Peyer's patch (tissue), 4 donors: ENCODE measurements at regions not wholly inside any gene's neighbourhood (a gene's known extent, or its start where the extent isn't known, plus 50 kb on each side); places are given as distances from the start of the nearest gene placed in this dataset.

Experiments
- DNase-seq, 3 donors: peaks; one replicate each; pipeline ENCODE4 v3.0.0-alpha.2; 2017 to 2019
- H3K27ac ChIP-seq, 4 donors: fragments of 200-600 bp; sonication (generic); one replicate each; pipeline ENCODE4 v1.5.1; 2016 to 2019
- H3K27me3 ChIP-seq, 2 donors: fragments of 200-600 bp; sonication (generic); one replicate each; pipeline ENCODE4 v1.5.1; 2019
- H3K36me3 ChIP-seq, 3 donors: fragments of 200-600 bp; sonication (generic); one replicate each; pipeline ENCODE4 v1.5.1; 2016 to 2019
- H3K4me1 ChIP-seq, 4 donors: fragments of 200-600 bp; sonication (generic); one replicate each; pipeline ENCODE4 v1.5.1; 2016 to 2019
- H3K4me3 ChIP-seq, 4 donors: fragments of 200-600 bp; sonication (generic); 1 replicate in 3 of 4; 2 replicates in 1 of 4; pipeline ENCODE4 v1.5.1; 2016 to 2019; ENCODE audit warnings: mild to moderate bottlenecking in 1 of 4
- H3K9me3 ChIP-seq, 4 donors: fragments of 200-600 bp; sonication (generic); one replicate each; pipeline ENCODE4 v1.5.1; 2016 to 2019; ENCODE audit warnings: mild to moderate bottlenecking in 1 of 4
- CTCF ChIP-seq, 6 experiments: fragments of 450-650 bp in 4 of 6; fragments of 200-600 bp in 2 of 6; sonication (generic) in 1 of 6; IDR thresholded peaks; one replicate each; pipeline ENCODE4 v1.5.1; 2017 to 2019; ENCODE audit warnings: antibody characterized with exemption in 6 of 6, mild to moderate bottlenecking in 3 of 6, moderate library complexity in 1 of 6
- POLR2A ChIP-seq, 2 donors: fragments of 450-650 bp; IDR thresholded peaks; one replicate each; pipeline ENCODE4 v1.5.1; 2017; ENCODE audit warnings: antibody characterized with exemption in 2 of 2, mild to moderate bottlenecking in 2 of 2, moderate library complexity in 2 of 2

GRCh38 chr15:66876421-66876730, 174.3 kb downstream of the SMAD6 start:
- Histone ChIP-seq H3K36me3 (no peaks in the 10 kb centered on the region), H3K27ac (no peak overlapping the region), H3K9me3 (no peaks in the 10 kb centered on the region), H3K27me3 (no peaks in the 10 kb centered on the region), H3K4me1 (no peaks in the 10 kb centered on the region), H3K4me3 (no peak overlapping the region)
- DNase-seq: no peak
- TF ChIP-seq POLR2A (IDR thresholded peaks at IDR 0.05): no peak
- TF ChIP-seq CTCF (IDR thresholded peaks at IDR 0.05): no peak

- no peak overlapping the region for H3K27ac ChIP-seq
Measured at GRCh38 chr15:66876731-66877476, 174.9 kb downstream of the SMAD6 start.

GRCh38 chr15:66877477-66878271, 175.6 kb downstream of the SMAD6 start:
- Histone ChIP-seq H3K4me1 (no peaks in the 10 kb centered on the region), H3K4me3 (no peak overlapping the region), H3K27me3 (no peaks in the 10 kb centered on the region), H3K27ac (no peak overlapping the region), H3K9me3 (no peaks in the 10 kb centered on the region), H3K36me3 (no peaks in the 10 kb centered on the region)
- no peak for DNase-seq
- no peak for TF ChIP-seq POLR2A (IDR thresholded peaks at IDR 0.05)
- TF ChIP-seq CTCF (IDR thresholded peaks at IDR 0.05): no peak

More at GRCh38 chr15:66876731-66877476, 174.9 kb downstream of the SMAD6 start:
- no peak for TF ChIP-seq POLR2A (IDR thresholded peaks at IDR 0.05)
- TF ChIP-seq CTCF (IDR thresholded peaks at IDR 0.05): no peak
- Histone ChIP-seq H3K4me1 (no peaks in the 10 kb centered on the region), H3K4me3 (no peak overlapping the region), H3K27me3 (no peaks in the 10 kb centered on the region), H3K36me3 (no peaks in the 10 kb centered on the region), H3K9me3 (no peaks in the 10 kb centered on the region)
- no peak for DNase-seq

GRCh38 chr15:66878761-66879160, 176.7 kb downstream of the SMAD6 start:
- no peak overlapping the region for H3K4me3 ChIP-seq
- H3K27ac ChIP-seq: no peak overlapping the region
- no peak for DNase-seq

More at GRCh38 chr15:66878761-66879160, 176.7 kb downstream of the SMAD6 start:
- Histone ChIP-seq H3K4me1 (peaks cover 0 to 2% (median 0%) of the 10 kb centered on the region in 4 donors), H3K27me3 (no peaks in the 10 kb centered on the region), H3K36me3 (no peaks in the 10 kb centered on the region), H3K9me3 (no peaks in the 10 kb centered on the region)
- TF ChIP-seq POLR2A (IDR thresholded peaks at IDR 0.05): no peak
- TF ChIP-seq CTCF (IDR thresholded peaks at IDR 0.05): no peak
